Muscle layer of duodenum (tissue), 2 donors: ENCODE measurements at regions not wholly inside any gene's neighbourhood (a gene's known extent, or its start where the extent isn't known, plus 50 kb on each side); places are given as distances from the start of the nearest gene placed in this dataset.
"Not testable (repeated sequence)": the region's sequence is repeated elsewhere in the genome, so short reads cannot be mapped to it uniquely, and the experiment has no call there.

Source experiments
- H3K27ac ChIP-seq: one replicate; pipeline ENCODE4 v1.7.0; 2013; ENCODE audit warnings: mild to moderate bottlenecking, low read length
- H3K27me3 ChIP-seq: one replicate; pipeline ENCODE4 v1.7.0; 2013; ENCODE audit warnings: low read depth, mild to moderate bottlenecking, control low read depth, low read length
- H3K36me3 ChIP-seq, 2 donors: one replicate each; pipeline ENCODE4 v1.7.0; 2013; ENCODE audit warnings: low read length in 2 of 2, control low read depth in 1 of 2, mild to moderate bottlenecking in 1 of 2; ENCODE audit not compliant: insufficient read depth in 2 of 2, control insufficient read depth in 1 of 2
- H3K4me1 ChIP-seq, 2 donors: one replicate each; pipeline ENCODE4 v1.7.0; 2013; ENCODE audit warnings: low read length in 2 of 2, mild to moderate bottlenecking in 2 of 2, control low read depth in 1 of 2, moderate library complexity in 1 of 2; ENCODE audit not compliant: insufficient read depth in 2 of 2, control insufficient read depth in 1 of 2
- H3K4me3 ChIP-seq, 2 donors: one replicate each; pipeline ENCODE4 v1.7.0; 2013; ENCODE audit warnings: low read length in 2 of 2, low read depth in 1 of 2, mild to moderate bottlenecking in 1 of 2
- H3K9me3 ChIP-seq, 2 donors: one replicate each; pipeline ENCODE4 v1.7.0; 2013; ENCODE audit warnings: low read length in 2 of 2, control low read depth in 1 of 2, mild to moderate bottlenecking in 1 of 2; ENCODE audit not compliant: control insufficient read depth in 1 of 2
- donor health status: healthy.

- no peaks in the 10 kb centered on the region for H3K4me1 ChIP-seq
- H3K4me3 ChIP-seq, result no peak overlapping the region
- H3K27ac ChIP-seq, result no peak overlapping the region
- H3K27me3 ChIP-seq, result no peaks in the 10 kb centered on the region
- no peaks in the 10 kb centered on the region for H3K36me3 ChIP-seq
- peaks cover 0 to 4% of the 10 kb centered on the region in 2 donors for H3K9me3 ChIP-seq
These were observed 208.0 kb upstream of the UBL3 start for GRCh38 chr13:30058429-30058828.

- not testable (repeated sequence) for H3K4me1 ChIP-seq, H3K9me3 ChIP-seq, H3K27me3 ChIP-seq, H3K27ac ChIP-seq, H3K36me3 ChIP-seq, H3K4me3 ChIP-seq
These were observed 204.1 kb upstream of the UBL3 start for GRCh38 chr13:30054546-30054945.

GRCh38 chr13:30053939-30054338 is 203.5 kb upstream of the UBL3 start:
- Histone ChIP-seq H3K4me3 (no peak overlapping the region), H3K36me3 (no peaks in the 10 kb centered on the region), H3K27ac (no peak overlapping the region), H3K9me3 (no peaks in the 10 kb centered on the region), H3K4me1 (no peaks in the 10 kb centered on the region), H3K27me3 (no peaks in the 10 kb centered on the region)

- no peaks in the 10 kb centered on the region for H3K9me3 ChIP-seq
- H3K36me3 ChIP-seq, result no peaks in the 10 kb centered on the region
- no peaks in the 10 kb centered on the region for H3K27me3 ChIP-seq
- no peak overlapping the region for H3K27ac ChIP-seq
- no peak overlapping the region for H3K4me3 ChIP-seq
- H3K4me1 ChIP-seq, result no peaks in the 10 kb centered on the region
These were observed 201.7 kb upstream of the UBL3 start for GRCh38 chr13:30052120-30052519.

- Histone ChIP-seq H3K27me3 (no peaks in the 10 kb centered on the region), H3K4me3 (no peak overlapping the region), H3K9me3 (no peaks in the 10 kb centered on the region), H3K27ac (no peak overlapping the region), H3K4me1 (no peaks in the 10 kb centered on the region), H3K36me3 (no peaks in the 10 kb centered on the region)
These were observed 201.2 kb upstream of the UBL3 start for GRCh38 chr13:30051531-30052060.

GRCh38 chr13:30049692-30050091 is 199.3 kb upstream of the UBL3 start:
- Histone ChIP-seq H3K36me3 (no peaks in the 10 kb centered on the region), H3K4me1 (no peaks in the 10 kb centered on the region), H3K27me3 (no peaks in the 10 kb centered on the region), H3K4me3 (no peak overlapping the region), H3K27ac (no peak overlapping the region), H3K9me3 (no peaks in the 10 kb centered on the region)

GRCh38 chr13:30047154-30047874 is 196.9 kb upstream of the UBL3 start:
- Histone ChIP-seq H3K27me3 (no peaks in the 10 kb centered on the region), H3K36me3 (no peaks in the 10 kb centered on the region), H3K9me3 (no peaks in the 10 kb centered on the region), H3K27ac (no peak overlapping the region), H3K4me3 (no peak overlapping the region), H3K4me1 (no peaks in the 10 kb centered on the region)

GRCh38 chr13:30045916-30046704 is 195.7 kb upstream of the UBL3 start:
- no peaks in the 10 kb centered on the region for H3K27me3 ChIP-seq
- H3K36me3 ChIP-seq, result no peaks in the 10 kb centered on the region
- H3K9me3 ChIP-seq, result no peaks in the 10 kb centered on the region
- H3K27ac ChIP-seq, result no peak overlapping the region
- H3K4me3 ChIP-seq, result no peak overlapping the region
- no peaks in the 10 kb centered on the region for H3K4me1 ChIP-seq

- no peak overlapping the region for H3K27ac ChIP-seq
- H3K9me3 ChIP-seq, result no peaks in the 10 kb centered on the region
- H3K4me1 ChIP-seq, result no peaks in the 10 kb centered on the region
- no peaks in the 10 kb centered on the region for H3K27me3 ChIP-seq
- no peaks in the 10 kb centered on the region for H3K36me3 ChIP-seq
- H3K4me3 ChIP-seq, result no peak overlapping the region
These were observed 194.5 kb upstream of the UBL3 start for GRCh38 chr13:30044932-30045331.

- H3K4me3 ChIP-seq, result no peak overlapping the region
- no peaks in the 10 kb centered on the region for H3K36me3 ChIP-seq
- no peaks in the 10 kb centered on the region for H3K27me3 ChIP-seq
- H3K27ac ChIP-seq, result no peak overlapping the region
- no peaks in the 10 kb centered on the region for H3K4me1 ChIP-seq
- H3K9me3 ChIP-seq, result no peaks in the 10 kb centered on the region
These were observed 193.2 kb upstream of the UBL3 start for GRCh38 chr13:30043631-30043925.

GRCh38 chr13:30042891-30043630 is 192.6 kb upstream of the UBL3 start:
- Histone ChIP-seq H3K36me3 (no peaks in the 10 kb centered on the region), H3K4me3 (no peak overlapping the region), H3K27me3 (no peaks in the 10 kb centered on the region), H3K9me3 (no peaks in the 10 kb centered on the region), H3K4me1 (no peaks in the 10 kb centered on the region), H3K27ac (no peak overlapping the region)
